HG03378 (cell line): ENCODE measurements at regions not wholly inside any gene's neighbourhood (a gene's known extent, or its start where the extent isn't known, plus 50 kb on each side); places are given as distances from the start of the nearest gene placed in this dataset.
"Not testable (repeated sequence)": the region's sequence is repeated elsewhere in the genome, so short reads cannot be mapped to it uniquely, and the experiment has no call there.

Experiments
- ATAC-seq: cut with Tn5 transposase; IDR thresholded peaks from one replicate; pipeline ENCODE4 v1.9.1; 2021; ENCODE audit warnings: mild to moderate bottlenecking, moderate library complexity; ENCODE audit not compliant: unreplicated experiment

GRCh38 chr14:27686137-27686536, 1080.5 kb upstream of the FOXG1 start:
- ATAC-seq, result no peak

GRCh38 chr14:27688841-27689444, 1077.6 kb upstream of the FOXG1 start:
- ATAC-seq, result no peak

GRCh38 chr14:27712364-27712763, 1054.2 kb upstream of the FOXG1 start:
- no peak for ATAC-seq

- ATAC-seq, result no peak
These were observed 1051.0 kb upstream of the FOXG1 start for GRCh38 chr14:27715561-27715960.

GRCh38 chr14:27721760-27722159, 1044.8 kb upstream of the FOXG1 start:
- no peak for ATAC-seq

- ATAC-seq, result no peak
These were observed 1041.1 kb upstream of the FOXG1 start for GRCh38 chr14:27725482-27725881.

GRCh38 chr14:27727251-27727770, 1039.3 kb upstream of the FOXG1 start:
- ATAC-seq, result no peak

GRCh38 chr14:27730204-27730603, 1036.4 kb upstream of the FOXG1 start:
- no peak for ATAC-seq

GRCh38 chr14:27739657-27740156, 1026.9 kb upstream of the FOXG1 start:
- ATAC-seq, result no peak

GRCh38 chr14:27750114-27750513, 1016.5 kb upstream of the FOXG1 start:
- ATAC-seq, result no peak

GRCh38 chr14:27757642-27758041, 1008.9 kb upstream of the FOXG1 start:
- not testable (repeated sequence) for ATAC-seq

- not testable (repeated sequence) for ATAC-seq
These were observed 1006.2 kb upstream of the FOXG1 start for GRCh38 chr14:27760367-27760766.

GRCh38 chr14:27799066-27800028, 967.2 kb upstream of the FOXG1 start:
- not testable (repeated sequence) for ATAC-seq

GRCh38 chr14:27817746-27818430, 948.7 kb upstream of the FOXG1 start:
- ATAC-seq, result not testable (repeated sequence)

- ATAC-seq, result not testable (repeated sequence)
These were observed 940.4 kb upstream of the FOXG1 start for GRCh38 chr14:27826149-27826548.

- ATAC-seq, result not testable (repeated sequence)
These were observed 934.6 kb upstream of the FOXG1 start for GRCh38 chr14:27831978-27832377.

- not testable (repeated sequence) for ATAC-seq
These were observed 933.6 kb upstream of the FOXG1 start for GRCh38 chr14:27833001-27833400.

- no peak for ATAC-seq
These were observed 930.2 kb upstream of the FOXG1 start for GRCh38 chr14:27836386-27836785.

GRCh38 chr14:27845241-27845850, 921.2 kb upstream of the FOXG1 start:
- no peak for ATAC-seq

- ATAC-seq, result no peak
These were observed 920.7 kb upstream of the FOXG1 start for GRCh38 chr14:27845902-27846301.

GRCh38 chr14:27847480-27847879, 919.1 kb upstream of the FOXG1 start:
- ATAC-seq, result not testable (repeated sequence)
